BLaER1 treated with 17β-estradiol and CSF1 and Interleukin-3, amounts not matched to agents 10 nM and 100 nM (cell line): ENCODE measurements at regions not wholly inside any gene's neighbourhood (a gene's known extent, or its start where the extent isn't known, plus 50 kb on each side); places are given as distances from the start of the nearest gene placed in this dataset.

ENCODE experiments used
- H3K27ac ChIP-seq, 11 experiments: shearing (Covaris generic); formaldehyde crosslinking; 2 replicates each; pipeline ENCODE4 v1.8.1; 2022
- H3K27me3 ChIP-seq, 11 experiments: shearing (Covaris generic); formaldehyde crosslinking; 2 replicates each; pipeline ENCODE4 v1.8.1; 2022
- H3K36me3 ChIP-seq, 11 experiments: shearing (Covaris generic); formaldehyde crosslinking; 2 replicates each; pipeline ENCODE4 v1.8.1; 2022
- H3K4me1 ChIP-seq, 10 experiments: shearing (Covaris generic); formaldehyde crosslinking; 2 replicates each; pipeline ENCODE4 v1.8.1; 2022
- H3K4me2 ChIP-seq, 11 experiments: shearing (Covaris generic); formaldehyde crosslinking; 2 replicates each; pipeline ENCODE4 v1.8.1; 2022
- H3K4me3 ChIP-seq, 10 experiments: shearing (Covaris generic); formaldehyde crosslinking; 2 replicates each; pipeline ENCODE4 v1.8.1; 2022
- H3K9ac ChIP-seq, 11 experiments: shearing (Covaris generic); formaldehyde crosslinking; 2 replicates each; pipeline ENCODE4 v1.8.1; 2022
- H3K9me3 ChIP-seq, 11 experiments: shearing (Covaris generic); formaldehyde crosslinking; replicated peaks in 1 of 11; 2 replicates each; pipeline ENCODE4 v1.8.1; 2022
- H4K20me1 ChIP-seq, 11 experiments: shearing (Covaris generic); formaldehyde crosslinking; 2 replicates each; pipeline ENCODE4 v1.8.1; 2022
- Cebpa-rat ChIP-seq, 11 experiments: shearing (Covaris generic); IDR thresholded peaks; 2 replicates each; pipeline ENCODE4 v1.8.1; 2022

DNA sequence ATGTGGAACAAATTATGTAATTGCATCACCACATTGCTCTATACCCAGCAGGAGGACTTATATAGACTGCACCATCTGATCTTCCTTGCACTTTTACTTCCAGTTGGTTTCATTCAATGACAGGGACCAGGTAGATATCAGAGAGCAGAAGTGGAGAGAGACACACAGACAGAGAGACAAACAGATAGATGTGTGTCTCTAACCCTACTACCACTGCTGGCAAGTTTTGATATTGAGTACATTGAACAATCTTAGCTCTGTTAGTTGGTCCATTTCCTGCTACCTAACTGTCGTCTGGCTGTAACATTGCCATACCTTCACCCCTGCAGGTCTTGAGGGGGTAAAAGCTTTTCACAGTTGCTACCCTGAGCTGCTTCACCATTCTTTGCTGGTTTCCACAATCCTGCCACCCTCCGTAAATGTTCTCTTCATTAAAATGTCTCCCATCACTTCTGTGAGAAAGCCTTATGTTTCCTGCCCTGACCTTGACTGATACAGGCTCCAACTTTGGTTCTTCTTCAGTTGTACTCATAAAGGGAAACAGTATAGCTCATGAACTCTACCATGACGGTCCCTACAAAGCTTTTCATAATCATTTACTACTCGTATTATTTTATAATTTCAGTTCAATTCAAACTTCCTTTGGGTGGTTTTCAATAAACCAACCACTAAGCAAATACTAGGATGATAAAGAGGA, 62.3 kb upstream of the ITGA4 start:
- Histone ChIP-seq H3K4me3 (peak overlapping the region in 1 of 10 experiments; percentile 14; a peak in 1 of 20 replicates), H3K4me1 (peaks cover 43 to 70% (median 54%) of the 10 kb centered on the region in 10 experiments), H4K20me1 (no peaks in the 10 kb centered on the region), H3K4me2 (peak overlapping the region; percentile 12 to 88 (median 56); a peak in 20 of 22 replicates), H3K9me3 (peaks cover 0 to 21% (median 8%) of the 10 kb centered on the region in 11 experiments; a peak in 10 of 22 replicates), H3K27me3 (no peaks in the 10 kb centered on the region), H3K9ac (peak overlapping the region in 1 of 11 experiments; percentile 31; a peak in 1 of 22 replicates), H3K27ac (peak overlapping the region; percentile 25 to 78 (median 58); a peak in 21 of 22 replicates), H3K36me3 (no peaks in the 10 kb centered on the region)
- TF ChIP-seq Cebpa-rat (IDR thresholded peaks at IDR 0.05): no peak

DNA sequence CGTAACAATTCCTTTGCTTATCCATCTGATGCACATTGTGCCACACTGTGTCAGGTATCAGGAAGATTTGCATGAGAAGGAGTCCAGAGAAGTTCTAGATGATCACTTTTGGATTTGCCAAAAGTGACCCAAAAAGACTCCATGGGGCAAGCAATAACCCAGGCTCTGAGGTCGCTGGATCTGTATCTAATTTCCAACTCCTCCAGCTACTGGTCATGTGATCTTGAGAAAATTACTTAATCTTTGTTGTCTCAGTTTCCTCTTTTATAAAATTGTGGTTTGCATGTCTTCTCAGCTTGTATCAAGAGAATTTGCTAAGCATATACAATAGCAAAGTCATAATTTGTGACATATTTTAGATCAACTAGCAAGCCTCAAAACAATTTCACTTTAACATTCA, 61.3 kb upstream of the ITGA4 start:
- Histone ChIP-seq H3K9ac (peak overlapping the region in 2 of 11 experiments; percentile 13 to 31; a peak in 3 of 22 replicates), H3K4me3 (0 out of 20 replicates have a peak overlapping the region, but pooled peaks of 3 of the 10 experiments have one; percentile 8 to 11 (median 10)), H4K20me1 (no peaks in the 10 kb centered on the region), H3K27me3 (no peaks in the 10 kb centered on the region), H3K4me1 (peaks cover 43 to 65% (median 54%) of the 10 kb centered on the region in 10 experiments), H3K36me3 (no peaks in the 10 kb centered on the region), H3K4me2 (peak overlapping the region; percentile 12 to 88 (median 58); a peak in 21 of 22 replicates), H3K27ac (peak overlapping the region in 10 of 11 experiments; percentile 25 to 78 (median 61); a peak in 18 of 22 replicates), H3K9me3 (peaks cover 0 to 21% (median 8%) of the 10 kb centered on the region in 11 experiments; a peak in 10 of 22 replicates)
- TF ChIP-seq Cebpa-rat (IDR thresholded peaks at IDR 0.05): no peak

DNA sequence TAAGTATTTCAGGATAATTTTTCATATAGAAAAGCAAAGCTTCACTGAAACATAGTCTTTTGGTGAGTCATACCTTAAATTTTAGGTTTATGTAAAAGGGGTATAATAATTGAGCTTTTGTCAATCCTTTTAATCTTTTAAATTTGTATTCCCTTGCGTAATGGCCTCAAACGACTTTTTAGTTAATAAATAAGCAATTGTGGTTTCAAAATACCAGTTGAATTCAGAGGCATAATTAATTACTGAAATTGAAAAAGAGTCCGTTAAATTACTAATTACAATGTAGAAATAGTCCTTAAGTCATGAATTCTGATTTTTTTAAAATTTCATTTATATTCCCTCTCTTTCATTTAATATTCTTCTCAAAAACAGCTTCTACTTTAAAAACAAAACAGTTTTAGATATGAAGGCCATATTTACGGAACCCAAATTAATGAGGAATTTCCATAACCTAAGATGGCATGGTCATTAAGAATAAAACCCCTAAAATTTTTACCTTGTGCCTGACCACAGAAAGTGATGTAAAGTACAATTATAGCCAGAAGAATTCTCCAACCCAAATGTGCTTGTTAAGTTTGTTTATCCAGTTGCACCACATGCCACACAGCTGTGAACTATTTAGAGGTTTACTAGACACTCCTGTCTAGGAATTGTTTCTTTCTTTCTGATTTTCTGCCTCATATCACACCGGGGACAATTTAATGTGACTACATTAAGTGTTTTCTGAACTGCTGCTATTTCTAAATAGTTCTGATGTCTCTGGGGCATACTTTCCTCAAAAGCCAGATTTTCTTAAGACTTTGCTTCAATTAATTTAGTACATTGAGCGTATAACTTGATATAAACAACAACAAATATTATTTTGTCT, 60.7 kb upstream of the ITGA4 start:
- TF ChIP-seq Cebpa-rat (IDR thresholded peaks at IDR 0.05): no peak
- Histone ChIP-seq H3K27ac (peak overlapping the region in 9 of 11 experiments; percentile 36 to 78 (median 64); a peak in 17 of 22 replicates), H3K9ac (no peak overlapping the region), H3K4me2 (peak overlapping the region; percentile 8 to 88 (median 56); a peak in 17 of 22 replicates), H3K36me3 (no peaks in the 10 kb centered on the region), H3K9me3 (peaks cover 0 to 21% (median 8%) of the 10 kb centered on the region in 11 experiments; a peak in 10 of 22 replicates), H3K4me3 (no peak overlapping the region), H3K27me3 (no peaks in the 10 kb centered on the region), H3K4me1 (peaks cover 43 to 69% (median 54%) of the 10 kb centered on the region in 10 experiments), H4K20me1 (no peaks in the 10 kb centered on the region)

DNA sequence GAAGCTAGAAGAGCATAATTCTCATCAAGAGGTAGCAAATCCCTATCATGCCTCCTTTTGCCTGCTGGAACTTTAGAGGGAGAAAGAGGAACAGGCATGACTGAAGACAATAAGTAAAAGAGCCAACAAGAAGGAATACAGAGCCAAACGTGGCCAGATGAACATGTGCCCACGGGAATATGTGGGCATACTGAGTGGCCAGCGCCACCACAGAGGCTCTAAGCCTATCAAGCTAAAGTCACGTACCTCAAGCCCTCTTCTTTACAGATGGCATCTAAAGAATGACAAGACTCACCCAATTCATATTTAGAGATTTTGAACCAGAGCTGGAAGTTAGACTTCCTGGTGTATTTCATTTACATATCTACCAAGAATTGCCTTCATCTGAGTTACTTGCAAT, 59.9 kb upstream of the ITGA4 start:
- Histone ChIP-seq H3K27ac (peak overlapping the region in 8 of 11 experiments; percentile 18 to 78 (median 61); a peak in 12 of 22 replicates), H3K4me1 (peaks cover 43 to 75% (median 54%) of the 10 kb centered on the region in 10 experiments), H3K36me3 (no peaks in the 10 kb centered on the region), H4K20me1 (no peaks in the 10 kb centered on the region), H3K9me3 (peaks cover 0 to 21% (median 8%) of the 10 kb centered on the region in 11 experiments; a peak in 10 of 22 replicates), H3K4me3 (no peak overlapping the region), H3K9ac (no peak overlapping the region), H3K27me3 (peaks cover 0 to under 1% (median 0%) of the 10 kb centered on the region in 11 experiments; a peak in 1 of 22 replicates), H3K4me2 (peak overlapping the region; percentile 8 to 88 (median 56); a peak in 15 of 22 replicates)
- no peak for TF ChIP-seq Cebpa-rat (IDR thresholded peaks at IDR 0.05)

DNA sequence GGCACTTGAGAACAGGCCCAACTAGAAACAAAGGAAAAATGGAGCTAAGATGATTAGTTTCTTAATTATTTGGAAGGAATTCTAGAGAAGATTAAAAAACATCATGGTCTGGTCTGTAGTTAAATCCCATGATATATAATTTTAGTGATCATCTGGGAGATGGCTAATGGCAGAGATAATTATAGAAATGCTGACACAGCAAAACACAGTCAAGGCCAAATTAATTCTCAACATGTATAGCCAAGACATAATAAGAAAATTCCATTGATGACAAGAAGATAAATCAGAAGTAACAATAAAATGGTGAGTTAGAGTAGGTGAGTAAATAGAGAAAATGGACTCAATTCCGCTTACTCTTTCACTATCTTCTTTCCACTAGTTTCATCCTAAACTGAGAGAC, 59.2 kb upstream of the ITGA4 start:
- peaks cover 0 to 21% (median 8%) of the 10 kb centered on the region in 11 experiments; a peak in 10 of 22 replicates for H3K9me3 ChIP-seq
- no peak overlapping the region for H3K4me3 ChIP-seq
- peaks cover 43 to 78% (median 53%) of the 10 kb centered on the region in 10 experiments for H3K4me1 ChIP-seq
- H4K20me1 ChIP-seq: no peaks in the 10 kb centered on the region
- H3K9ac ChIP-seq: no peak overlapping the region
- no peaks in the 10 kb centered on the region for H3K36me3 ChIP-seq
- peak overlapping the region in 4 of 11 experiments; percentile 33 to 88 (median 80); a peak in 6 of 22 replicates for H3K4me2 ChIP-seq
- H3K27me3 ChIP-seq: peaks cover 0 to 5% (median 0%) of the 10 kb centered on the region in 11 experiments; a peak in 2 of 22 replicates
- no peak overlapping the region; a peak in 1 of 22 replicates for H3K27ac ChIP-seq
- no peak for TF ChIP-seq Cebpa-rat (IDR thresholded peaks at IDR 0.05)

DNA sequence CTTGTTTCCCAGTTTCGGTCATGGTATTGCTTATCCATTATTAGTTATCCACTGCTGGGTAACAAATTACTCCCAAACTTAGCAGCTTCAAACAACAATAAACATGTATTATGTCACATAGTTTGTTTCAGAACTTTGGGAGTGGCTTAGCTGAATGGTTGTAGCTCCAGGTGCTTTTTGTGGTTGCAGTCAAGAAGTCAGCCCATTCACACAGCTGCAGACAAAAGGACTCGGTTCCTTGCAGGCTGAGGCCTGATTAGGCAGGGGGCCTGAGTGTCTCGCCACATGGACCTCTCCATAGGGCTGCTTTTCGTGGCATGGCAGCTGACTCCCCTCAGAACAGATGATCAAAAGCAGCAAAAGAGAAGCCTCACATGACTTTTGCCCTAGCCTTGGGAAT, 58.2 kb upstream of the ITGA4 start:
- H3K9ac ChIP-seq: no peak overlapping the region
- H3K27ac ChIP-seq: no peak overlapping the region
- H4K20me1 ChIP-seq: no peaks in the 10 kb centered on the region
- H3K9me3 ChIP-seq: peaks cover 0 to 21% (median 8%) of the 10 kb centered on the region in 11 experiments; a peak in 10 of 22 replicates
- H3K36me3 ChIP-seq: no peaks in the 10 kb centered on the region
- no peak overlapping the region for H3K4me3 ChIP-seq
- peak overlapping the region in 9 of 11 experiments; percentile 8 to 58 (median 28); a peak in 14 of 22 replicates for H3K4me2 ChIP-seq
- peaks cover 34 to 78% (median 45%) of the 10 kb centered on the region in 10 experiments for H3K4me1 ChIP-seq
- TF ChIP-seq Cebpa-rat (IDR thresholded peaks at IDR 0.05): no peak
- H3K27me3 ChIP-seq: peaks cover 0 to 5% (median 0%) of the 10 kb centered on the region in 11 experiments; a peak in 2 of 22 replicates

DNA sequence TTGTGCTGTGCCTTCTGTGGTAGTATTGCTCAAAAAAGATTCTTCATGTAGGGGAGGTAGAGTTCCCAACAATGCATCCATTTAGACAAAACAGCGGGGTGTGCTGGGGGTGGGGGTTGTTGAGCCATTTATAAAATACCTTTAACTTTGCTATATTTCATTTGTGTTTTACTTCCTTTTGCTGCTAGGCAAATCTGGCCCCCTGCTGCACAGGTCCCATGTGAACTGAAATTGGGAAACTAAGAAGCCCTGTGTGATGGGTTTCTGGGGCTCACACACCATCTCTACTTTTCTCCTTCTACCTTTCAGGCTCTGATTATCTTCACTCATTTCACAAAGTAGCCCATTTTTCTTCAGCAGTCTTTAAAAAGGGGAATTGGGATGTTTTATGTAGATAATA, 52.7 kb upstream of the ITGA4 start:
- no peak for TF ChIP-seq Cebpa-rat (IDR thresholded peaks at IDR 0.05)

DNA sequence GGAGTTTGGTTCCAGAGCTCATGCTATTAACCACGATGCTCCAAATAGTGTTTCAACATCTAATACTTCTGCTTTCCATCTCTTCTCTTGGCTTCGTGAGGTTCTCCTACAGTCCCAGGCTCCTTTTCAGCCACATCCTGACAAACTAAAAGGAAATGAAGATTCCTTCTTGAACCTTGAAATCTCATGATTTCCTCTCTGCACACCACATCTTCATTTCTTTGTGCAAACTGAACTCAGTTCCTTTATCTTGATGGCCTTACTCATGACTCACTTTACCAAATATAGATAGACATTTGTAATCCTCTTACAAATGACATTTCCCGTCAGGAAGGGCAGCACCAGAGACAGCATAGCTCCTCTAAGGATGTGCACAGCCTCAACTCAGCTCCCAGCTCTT, 50.0 kb upstream of the ITGA4 start:
- TF ChIP-seq Cebpa-rat (IDR thresholded peaks at IDR 0.05): peak in 5 of 11 experiments; percentile 57 to 81 (median 74); a peak in 10 of 22 replicates
- H3K36me3 ChIP-seq: peaks cover 0 to 4% (median 0%) of the 10 kb centered on the region in 11 experiments; a peak in 2 of 22 replicates
- peaks cover 68 to 95% (median 82%) of the 10 kb centered on the region in 10 experiments for H3K4me1 ChIP-seq
- peaks cover 0 to 29% (median 7%) of the 10 kb centered on the region in 11 experiments; a peak in 12 of 22 replicates for H3K9me3 ChIP-seq
- H3K4me2 ChIP-seq: peak overlapping the region; percentile 41 to 91 (median 87)
- H3K4me3 ChIP-seq: no peak overlapping the region
- H3K27me3 ChIP-seq: peaks cover 0 to 5% (median 0%) of the 10 kb centered on the region in 11 experiments; a peak in 2 of 22 replicates
- peak overlapping the region in 8 of 11 experiments; percentile 39 to 78 (median 71); a peak in 15 of 22 replicates for H3K9ac ChIP-seq
- H3K27ac ChIP-seq: peak overlapping the region; percentile 37 to 96 (median 91); a peak in 19 of 22 replicates
- no peaks in the 10 kb centered on the region for H4K20me1 ChIP-seq

More for the DNA sequence above, 52.7 kb upstream of the ITGA4 start:
- Histone ChIP-seq H4K20me1 (no peaks in the 10 kb centered on the region), H3K4me1 (peaks cover 41 to 78% (median 55%) of the 10 kb centered on the region in 10 experiments), H3K9me3 (peaks cover 0 to 19% (median 7%) of the 10 kb centered on the region in 11 experiments; a peak in 9 of 22 replicates), H3K4me2 (peak overlapping the region; percentile 38 to 91 (median 80)), H3K4me3 (no peak overlapping the region), H3K36me3 (0 out of 22 replicates have a peak, but pooled peaks cover 0 to 3% (median 0%) of the 10 kb centered on the region in 11 experiments), H3K27ac (peak overlapping the region in 5 of 11 experiments; percentile 86 to 96 (median 93); a peak in 7 of 22 replicates), H3K9ac (no peak overlapping the region), H3K27me3 (peaks cover 0 to 5% (median 0%) of the 10 kb centered on the region in 11 experiments; a peak in 2 of 22 replicates)
